Skeletal muscle tissue (tissue), 3 donors: ENCODE measurements at regions not wholly inside any gene's neighbourhood (a gene's known extent, or its start where the extent isn't known, plus 50 kb on each side); places are given as distances from the start of the nearest gene placed in this dataset.

Source experiments
- H3K27ac ChIP-seq: one replicate; pipeline ENCODE4 v1.7.0; 2013; ENCODE audit warnings: mild to moderate bottlenecking, low read depth, low read length, inconsistent platforms
- H3K27me3 ChIP-seq, 3 donors: one replicate each; pipeline ENCODE4 v1.7.0; 2013; ENCODE audit warnings: low read length in 3 of 3; ENCODE audit not compliant: control insufficient read depth in 3 of 3, insufficient read depth in 3 of 3
- H3K36me3 ChIP-seq, 3 donors: one replicate each; pipeline ENCODE4 v1.7.0; 2013; ENCODE audit warnings: low read length in 3 of 3; ENCODE audit not compliant: control insufficient read depth in 3 of 3, insufficient read depth in 3 of 3
- H3K4me1 ChIP-seq, 3 donors: one replicate each; pipeline ENCODE4 v1.7.0; 2013; ENCODE audit warnings: low read length in 3 of 3, mild to moderate bottlenecking in 3 of 3; ENCODE audit not compliant: control insufficient read depth in 3 of 3, insufficient read depth in 3 of 3
- H3K4me3 ChIP-seq, 3 donors: one replicate each; pipeline ENCODE4 v1.7.0; 2013; ENCODE audit warnings: low read length in 3 of 3
- H3K9ac ChIP-seq, 3 donors: one replicate each; pipeline ENCODE4 v1.7.0; 2013; ENCODE audit warnings: low read length in 3 of 3, mild to moderate bottlenecking in 3 of 3, moderate library complexity in 2 of 3, low read depth in 1 of 3
- H3K9me3 ChIP-seq, 3 donors: one replicate each; pipeline ENCODE4 v1.7.0; 2013; ENCODE audit warnings: low read length in 3 of 3; ENCODE audit not compliant: control insufficient read depth in 3 of 3
- donor health status: Osteomylitis.

GRCh38 chr10:36313142-36313541 is 671.0 kb upstream of the FZD8 start:
- no peaks in the 10 kb centered on the region for H3K36me3 ChIP-seq
- H3K9ac ChIP-seq: no peak overlapping the region
- H3K27me3 ChIP-seq: no peaks in the 10 kb centered on the region
- H3K4me3 ChIP-seq: no peak overlapping the region
- H3K4me1 ChIP-seq: no peaks in the 10 kb centered on the region
- no peak overlapping the region for H3K27ac ChIP-seq
- H3K9me3 ChIP-seq: no peaks in the 10 kb centered on the region

- H3K9me3 ChIP-seq: no peaks in the 10 kb centered on the region
- no peaks in the 10 kb centered on the region for H3K36me3 ChIP-seq
- H3K9ac ChIP-seq: no peak overlapping the region
- no peaks in the 10 kb centered on the region for H3K27me3 ChIP-seq
- no peaks in the 10 kb centered on the region for H3K4me1 ChIP-seq
- no peak overlapping the region for H3K27ac ChIP-seq
- no peak overlapping the region for H3K4me3 ChIP-seq
These were observed 661.8 kb upstream of the FZD8 start for GRCh38 chr10:36303896-36304295.

GRCh38 chr10:36302086-36302485 is 660.0 kb upstream of the FZD8 start:
- Histone ChIP-seq H3K4me3 (no peak overlapping the region), H3K9me3 (no peaks in the 10 kb centered on the region), H3K4me1 (no peaks in the 10 kb centered on the region), H3K9ac (no peak overlapping the region), H3K27me3 (no peaks in the 10 kb centered on the region), H3K27ac (no peak overlapping the region), H3K36me3 (no peaks in the 10 kb centered on the region)

GRCh38 chr10:36301539-36301938 is 659.4 kb upstream of the FZD8 start:
- H3K27ac ChIP-seq: no peak overlapping the region
- H3K9me3 ChIP-seq: no peaks in the 10 kb centered on the region
- H3K27me3 ChIP-seq: no peaks in the 10 kb centered on the region
- H3K4me3 ChIP-seq: no peak overlapping the region
- no peak overlapping the region for H3K9ac ChIP-seq
- no peaks in the 10 kb centered on the region for H3K36me3 ChIP-seq
- H3K4me1 ChIP-seq: no peaks in the 10 kb centered on the region

GRCh38 chr10:36301139-36301538 is 659.0 kb upstream of the FZD8 start:
- Histone ChIP-seq H3K27ac (no peak overlapping the region), H3K9me3 (no peaks in the 10 kb centered on the region), H3K9ac (no peak overlapping the region), H3K36me3 (no peaks in the 10 kb centered on the region), H3K27me3 (no peaks in the 10 kb centered on the region), H3K4me1 (no peaks in the 10 kb centered on the region), H3K4me3 (no peak overlapping the region)

- Histone ChIP-seq H3K4me3 (no peak overlapping the region), H3K36me3 (no peaks in the 10 kb centered on the region), H3K4me1 (no peaks in the 10 kb centered on the region), H3K27ac (no peak overlapping the region), H3K9ac (no peak overlapping the region), H3K9me3 (peaks cover 0 to 4% (median 2%) of the 10 kb centered on the region in 3 donors), H3K27me3 (no peaks in the 10 kb centered on the region)
These were observed 641.7 kb upstream of the FZD8 start for GRCh38 chr10:36283827-36284226.

GRCh38 chr10:36281831-36282331 is 639.8 kb upstream of the FZD8 start:
- H3K9ac ChIP-seq: no peak overlapping the region
- no peak overlapping the region for H3K4me3 ChIP-seq
- H3K9me3 ChIP-seq: peaks cover 0 to under 1% (median 0%) of the 10 kb centered on the region in 3 donors
- H3K27me3 ChIP-seq: no peaks in the 10 kb centered on the region
- H3K36me3 ChIP-seq: no peaks in the 10 kb centered on the region
- no peaks in the 10 kb centered on the region for H3K4me1 ChIP-seq
- H3K27ac ChIP-seq: no peak overlapping the region

- Histone ChIP-seq H3K27me3 (no peaks in the 10 kb centered on the region), H3K4me3 (no peak overlapping the region), H3K4me1 (no peaks in the 10 kb centered on the region), H3K36me3 (no peaks in the 10 kb centered on the region), H3K9ac (no peak overlapping the region), H3K9me3 (no peaks in the 10 kb centered on the region), H3K27ac (no peak overlapping the region)
These were observed 638.9 kb upstream of the FZD8 start for GRCh38 chr10:36280890-36281499.

GRCh38 chr10:36280321-36280741 is 638.2 kb upstream of the FZD8 start:
- no peak overlapping the region for H3K9ac ChIP-seq
- H3K9me3 ChIP-seq: no peaks in the 10 kb centered on the region
- H3K4me3 ChIP-seq: no peak overlapping the region
- no peak overlapping the region for H3K27ac ChIP-seq
- H3K4me1 ChIP-seq: no peaks in the 10 kb centered on the region
- H3K36me3 ChIP-seq: no peaks in the 10 kb centered on the region
- no peaks in the 10 kb centered on the region for H3K27me3 ChIP-seq

GRCh38 chr10:36278176-36278575 is 636.1 kb upstream of the FZD8 start:
- no peaks in the 10 kb centered on the region for H3K36me3 ChIP-seq
- H3K4me1 ChIP-seq: no peaks in the 10 kb centered on the region
- no peaks in the 10 kb centered on the region for H3K27me3 ChIP-seq
- H3K4me3 ChIP-seq: no peak overlapping the region
- H3K9ac ChIP-seq: no peak overlapping the region
- no peaks in the 10 kb centered on the region for H3K9me3 ChIP-seq
- H3K27ac ChIP-seq: no peak overlapping the region
